HS-5 (cell line): ENCODE measurements at regions not wholly inside any gene's neighbourhood (a gene's known extent, or its start where the extent isn't known, plus 50 kb on each side); places are given as distances from the start of the nearest gene placed in this dataset.
"Not testable (repeated sequence)": the region's sequence is repeated elsewhere in the genome, so short reads cannot be mapped to it uniquely, and the experiment has no call there.

Source experiments
- DNase-seq: peaks from one replicate; pipeline ENCODE4 v3.0.0-alpha.2; 2012; ENCODE audit warnings: low read depth

GRCh38 chr13:43946281-43946680, 66.6 kb downstream of the LACC1 start:
- DNase-seq, result no peak

GRCh38 chr13:43947897-43948458, 68.3 kb downstream of the LACC1 start:
- DNase-seq, result no peak

- DNase-seq, result no peak
These were observed 73.7 kb downstream of the LACC1 start for GRCh38 chr13:43953370-43953769.

- not testable (repeated sequence) for DNase-seq
These were observed 77.3 kb downstream of the LACC1 start for GRCh38 chr13:43956975-43957374.

- no peak for DNase-seq
These were observed 79.6 kb downstream of the LACC1 start for GRCh38 chr13:43959291-43959690.

GRCh38 chr13:43961909-43962308, 82.2 kb downstream of the LACC1 start:
- no peak for DNase-seq

GRCh38 chr13:43963726-43964125, 84.0 kb downstream of the LACC1 start:
- DNase-seq, result no peak

- no peak for DNase-seq
These were observed 85.2 kb downstream of the LACC1 start for GRCh38 chr13:43964698-43965458.

- DNase-seq, result no peak
These were observed 85.7 kb downstream of the LACC1 start for GRCh38 chr13:43965459-43965845.

- not testable (repeated sequence) for DNase-seq
These were observed 88.7 kb downstream of the LACC1 start for GRCh38 chr13:43968251-43968942.

- DNase-seq, result not testable (repeated sequence)
These were observed 89.4 kb downstream of the LACC1 start for GRCh38 chr13:43968943-43969690.

- not testable (repeated sequence) for DNase-seq
These were observed 90.2 kb downstream of the LACC1 start for GRCh38 chr13:43969919-43970318.

- DNase-seq, result not testable (repeated sequence)
These were observed 91.0 kb downstream of the LACC1 start for GRCh38 chr13:43970520-43971242.

- DNase-seq, result not testable (repeated sequence)
These were observed 91.6 kb downstream of the LACC1 start for GRCh38 chr13:43971324-43971723.

- DNase-seq, result no peak
These were observed 98.2 kb downstream of the LACC1 start for GRCh38 chr13:43977911-43978310.

- DNase-seq, result no peak
These were observed 99.0 kb downstream of the LACC1 start for GRCh38 chr13:43978688-43979087.

- no peak for DNase-seq
These were observed 99.8 kb downstream of the LACC1 start for GRCh38 chr13:43979492-43979891.

GRCh38 chr13:43980587-43980986, 100.9 kb downstream of the LACC1 start:
- no peak for DNase-seq

GRCh38 chr13:43981091-43981490, 101.4 kb downstream of the LACC1 start:
- DNase-seq, result no peak

GRCh38 chr13:43981512-43982301, 102.0 kb downstream of the LACC1 start:
- no peak for DNase-seq

- DNase-seq, result no peak
These were observed 103.7 kb downstream of the LACC1 start for GRCh38 chr13:43983373-43983772.
